GM19372 (cell line): ENCODE measurements at regions not wholly inside any gene's neighbourhood (a gene's known extent, or its start where the extent isn't known, plus 50 kb on each side); places are given as distances from the start of the nearest gene placed in this dataset.
"Not testable (repeated sequence)": the region's sequence is repeated elsewhere in the genome, so short reads cannot be mapped to it uniquely, and the experiment has no call there.

ENCODE experiments used
- ATAC-seq: cut with Tn5 transposase; IDR thresholded peaks from one replicate; pipeline ENCODE4 v1.9.1; 2021; ENCODE audit warnings: mild to moderate bottlenecking, low read depth, moderate library complexity; ENCODE audit not compliant: unreplicated experiment

DNA sequence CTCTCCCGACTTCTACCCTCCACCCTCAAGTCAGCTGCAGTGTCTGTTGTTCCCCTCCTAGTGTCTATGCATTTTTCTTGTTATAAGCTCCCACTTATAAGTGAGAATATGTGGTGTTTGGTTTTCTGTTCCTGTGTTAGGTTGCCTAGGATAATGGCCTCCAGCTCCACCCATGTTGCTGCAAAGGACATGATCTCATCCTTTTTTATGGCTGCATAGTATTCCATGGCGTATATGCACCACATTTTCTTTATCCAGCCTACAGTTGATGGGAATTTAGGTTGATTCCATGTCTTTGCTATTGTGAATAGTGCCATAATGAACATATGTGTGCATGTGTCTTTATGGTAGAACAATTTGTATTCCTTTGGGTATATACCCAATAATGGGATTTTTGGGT is 80.7 kb downstream of the SPTSSA start:
- ATAC-seq = not testable (repeated sequence)

DNA sequence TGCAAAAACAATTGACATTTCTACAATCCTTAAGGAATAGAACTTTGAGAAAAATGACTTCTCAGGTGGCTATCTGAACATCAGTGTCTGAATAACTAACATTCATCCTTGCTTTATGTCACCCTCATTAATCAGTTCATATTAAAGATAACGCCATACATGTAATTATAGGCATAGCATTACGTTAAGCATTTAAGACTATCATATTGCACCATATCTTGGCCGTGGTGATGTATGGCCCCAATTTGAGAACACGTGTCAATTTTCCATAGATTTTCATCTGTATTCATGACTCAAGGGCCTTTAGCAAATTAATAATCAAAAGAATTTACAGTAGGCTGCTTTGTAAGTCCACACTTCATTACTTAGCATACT is 81.6 kb downstream of the SPTSSA start:
- no peak for ATAC-seq

DNA sequence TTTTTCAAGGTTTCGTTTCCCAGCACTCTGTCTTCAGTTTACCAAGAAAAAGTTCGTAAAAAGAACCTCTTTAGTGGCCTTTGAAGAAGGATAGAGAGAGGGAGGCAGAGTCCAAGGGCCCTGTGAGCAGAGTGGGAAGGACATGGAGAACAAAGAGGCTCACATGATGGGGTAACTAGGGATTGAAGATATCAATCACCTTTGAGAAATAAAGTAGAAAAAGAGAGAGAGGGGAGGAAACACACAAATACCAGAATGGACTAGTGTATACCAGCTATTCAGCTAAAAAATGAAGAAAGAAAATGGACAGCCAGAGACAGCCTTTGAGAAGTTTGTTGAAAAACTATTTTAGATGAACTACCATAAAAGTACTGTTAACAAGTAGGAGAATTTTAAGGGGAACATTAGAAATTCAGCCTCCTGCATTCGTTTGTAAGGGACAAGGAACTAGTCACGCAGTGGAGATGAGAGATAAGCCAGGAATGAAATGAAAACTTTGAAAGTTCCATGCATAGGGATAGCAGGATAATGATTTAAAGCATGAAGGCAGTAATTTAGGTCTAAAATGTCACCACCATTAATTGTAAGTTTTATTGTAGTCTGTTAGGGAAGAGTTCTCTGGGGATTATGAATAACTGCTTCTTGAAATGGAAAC is 82.1 kb downstream of the SPTSSA start:
- ATAC-seq = no peak

DNA sequence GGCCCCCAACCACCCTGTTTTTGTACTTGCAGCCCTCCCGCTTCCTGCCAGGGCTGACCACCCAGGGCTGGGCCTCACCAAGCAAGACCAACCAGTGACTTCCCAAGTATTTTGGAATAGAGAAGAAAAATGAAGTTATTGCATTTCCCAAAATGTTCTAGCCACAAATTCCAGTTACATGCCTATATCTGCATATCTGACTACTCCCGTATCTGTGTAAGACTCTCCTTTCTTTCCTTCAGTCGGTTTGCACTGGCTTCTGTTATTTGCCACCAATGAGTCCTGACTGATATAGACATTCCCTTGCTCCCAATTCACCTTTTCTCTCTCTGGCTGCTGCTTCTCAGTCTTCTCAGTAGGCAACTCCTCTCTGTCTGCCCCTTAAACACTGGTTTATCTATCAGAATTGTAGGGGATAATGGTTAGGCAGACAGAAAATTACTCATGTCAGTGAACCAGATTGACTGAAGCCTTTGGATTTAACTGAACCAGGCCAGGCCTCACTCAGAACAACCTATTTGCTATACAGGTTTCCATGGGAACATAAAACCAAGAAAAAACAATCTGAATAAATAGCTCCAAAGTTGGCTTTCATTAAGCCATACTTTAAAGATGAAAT is 85.3 kb downstream of the SPTSSA start:
- no peak for ATAC-seq

DNA sequence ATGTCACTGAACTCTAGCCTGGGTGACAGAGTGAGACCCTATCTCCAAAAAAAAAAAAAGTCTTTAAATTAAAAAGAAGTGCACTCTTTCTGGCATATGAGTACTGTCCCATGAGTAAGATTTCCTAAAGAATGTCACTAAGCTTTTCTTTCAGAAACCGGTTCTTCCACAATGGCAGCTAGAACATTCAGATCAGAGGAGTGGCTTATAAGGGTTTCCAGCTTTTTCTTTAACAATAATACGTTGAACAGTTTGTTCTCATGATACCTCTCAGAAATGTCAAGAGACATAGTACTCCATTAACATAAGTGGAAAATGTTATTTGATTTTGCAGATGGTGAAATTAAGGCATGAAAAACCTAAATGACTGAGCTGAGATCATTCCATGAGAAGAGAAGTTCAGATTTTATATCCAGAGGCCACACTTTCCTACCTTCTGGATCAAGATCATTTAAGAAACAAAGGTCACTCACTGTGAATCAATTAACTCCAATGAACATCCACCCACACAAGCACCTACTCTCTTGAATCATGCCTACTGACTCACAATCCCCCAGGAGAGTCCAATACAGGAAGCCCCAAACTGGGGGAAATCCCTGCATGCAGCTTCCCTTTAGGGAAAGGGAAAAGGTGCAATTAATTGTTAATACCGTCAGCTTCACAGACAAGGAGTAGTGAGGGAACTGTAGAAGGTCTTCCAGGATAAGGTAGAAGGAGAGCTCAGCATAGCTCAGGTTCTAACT is 86.9 kb downstream of the SPTSSA start:
- no peak for ATAC-seq

DNA sequence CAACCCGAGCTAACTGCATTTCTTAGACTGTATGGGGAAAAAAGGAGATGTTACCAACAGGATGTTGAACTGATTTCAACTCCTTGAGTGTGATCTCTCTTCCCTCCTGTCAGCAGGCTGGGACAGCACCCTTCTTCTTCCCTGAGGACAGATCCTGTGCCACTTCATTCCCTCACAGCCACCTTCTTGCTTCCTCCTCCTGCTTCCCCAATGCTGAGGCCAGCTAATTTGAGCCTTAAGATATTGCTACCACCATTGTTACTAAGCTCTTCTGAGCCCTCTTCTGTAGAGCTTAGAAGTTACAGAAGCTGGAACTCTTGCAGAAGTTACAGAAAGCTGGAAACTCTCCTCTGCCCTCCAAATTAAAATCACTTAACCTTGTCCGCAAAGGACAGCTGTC is 88.8 kb downstream of the SPTSSA start:
- no peak for ATAC-seq

DNA sequence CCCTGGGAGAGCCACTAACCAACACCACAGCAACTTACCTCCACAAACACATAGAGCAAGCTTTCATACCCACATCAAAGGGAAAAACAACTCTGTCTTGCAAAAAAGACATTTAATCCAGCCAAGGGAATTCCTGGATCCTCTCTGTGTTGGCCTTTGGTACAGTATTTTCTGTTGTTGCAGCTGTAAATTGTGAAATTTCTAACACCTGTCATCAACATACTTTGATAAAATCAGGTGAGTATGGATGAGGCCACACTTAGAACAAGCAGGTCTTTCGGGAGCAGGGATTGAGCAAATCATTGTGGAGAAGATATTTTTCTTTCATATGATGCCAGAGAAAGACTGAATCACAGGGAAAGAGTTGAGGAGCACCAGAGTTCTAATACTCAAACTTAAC is 89.3 kb downstream of the SPTSSA start:
- no peak for ATAC-seq

DNA sequence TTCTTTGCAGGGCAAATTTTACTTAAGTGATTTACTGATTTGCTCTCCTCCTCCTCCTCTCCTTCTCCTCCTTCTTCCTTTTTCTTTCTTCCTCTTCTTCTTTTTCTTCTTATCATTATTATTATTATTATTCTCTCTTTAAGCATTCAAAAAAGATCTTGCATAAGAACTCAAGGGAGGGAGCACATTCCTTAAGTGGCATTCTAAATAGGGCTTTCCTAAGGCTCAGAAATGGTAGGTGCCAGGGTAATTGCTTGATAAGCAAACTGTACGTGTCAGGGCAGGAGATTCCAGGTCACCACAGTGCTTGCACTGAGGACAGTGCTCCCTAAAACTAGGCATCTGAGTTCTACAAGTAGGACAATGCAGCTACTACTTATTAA is 92.4 kb downstream of the SPTSSA start:
- no peak for ATAC-seq

DNA sequence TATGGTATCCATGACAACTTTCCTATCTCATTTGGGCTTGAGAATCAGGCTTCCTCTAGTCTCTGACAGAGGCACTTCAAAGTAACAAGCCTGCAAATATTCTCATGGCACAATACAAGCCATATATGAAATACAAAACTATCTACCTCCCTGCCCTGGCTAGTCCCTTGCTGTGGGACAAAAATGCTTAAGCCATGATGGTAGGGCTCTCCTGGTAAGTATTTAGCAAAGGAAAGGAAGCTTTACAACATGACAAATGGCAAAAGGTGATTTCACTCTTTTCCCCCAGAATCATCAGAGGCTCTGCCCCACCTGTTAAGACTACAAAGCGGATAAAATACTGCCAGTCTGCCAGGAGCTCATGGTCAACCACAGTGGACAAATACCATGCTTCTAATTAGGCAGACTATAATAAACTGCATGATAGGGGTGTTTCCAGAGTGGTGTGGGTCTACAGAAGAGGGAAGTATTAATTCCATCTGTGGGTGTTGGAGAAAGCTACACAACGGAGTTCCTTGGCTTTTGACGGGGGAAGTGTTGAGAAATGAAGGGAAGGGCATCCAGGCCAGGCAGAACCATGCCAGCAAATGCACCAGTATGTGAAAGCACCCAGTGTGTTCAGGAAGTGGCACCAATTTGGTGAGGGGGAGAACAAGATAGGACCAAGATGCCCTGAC is 92.9 kb downstream of the SPTSSA start:
- no peak for ATAC-seq

DNA sequence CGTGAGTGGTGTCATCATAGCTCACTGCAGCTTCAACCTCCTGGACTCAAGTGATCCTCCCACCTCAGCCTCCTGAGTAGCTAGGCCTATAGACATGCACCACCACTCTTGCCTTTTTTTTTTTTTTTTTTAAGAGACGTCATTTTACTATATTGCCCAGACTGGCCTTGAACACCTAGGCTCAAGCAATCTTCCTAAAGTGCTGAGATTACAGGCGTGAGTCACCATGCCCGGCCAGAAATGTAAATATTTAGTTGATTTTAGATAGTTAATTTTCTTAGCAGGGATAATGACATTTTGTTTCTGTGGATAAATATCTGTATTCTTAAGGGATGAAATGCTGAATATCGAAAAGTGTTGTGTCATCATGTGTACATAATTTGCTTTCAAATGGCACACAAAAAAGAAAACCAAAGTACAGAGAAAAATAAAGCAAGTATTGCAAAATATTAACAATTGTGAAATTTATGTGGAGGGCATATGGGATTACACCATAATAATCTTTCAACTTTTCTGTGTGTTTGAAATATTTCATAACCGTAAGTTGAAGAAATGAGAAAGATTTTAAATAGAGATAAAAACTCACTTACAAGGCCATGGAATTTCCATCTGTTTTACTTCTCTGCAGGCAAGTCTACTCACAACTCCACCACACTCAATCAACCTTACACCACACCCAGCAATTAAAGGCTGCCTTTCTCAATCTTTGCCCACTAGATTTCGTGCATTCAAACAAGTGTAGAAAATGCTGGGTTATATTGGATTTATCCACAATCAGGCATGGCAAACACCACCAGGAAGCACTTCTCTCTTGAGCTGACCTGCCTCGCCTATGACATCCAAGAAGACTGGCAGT is 93.7 kb downstream of the SPTSSA start:
- no peak for ATAC-seq

DNA sequence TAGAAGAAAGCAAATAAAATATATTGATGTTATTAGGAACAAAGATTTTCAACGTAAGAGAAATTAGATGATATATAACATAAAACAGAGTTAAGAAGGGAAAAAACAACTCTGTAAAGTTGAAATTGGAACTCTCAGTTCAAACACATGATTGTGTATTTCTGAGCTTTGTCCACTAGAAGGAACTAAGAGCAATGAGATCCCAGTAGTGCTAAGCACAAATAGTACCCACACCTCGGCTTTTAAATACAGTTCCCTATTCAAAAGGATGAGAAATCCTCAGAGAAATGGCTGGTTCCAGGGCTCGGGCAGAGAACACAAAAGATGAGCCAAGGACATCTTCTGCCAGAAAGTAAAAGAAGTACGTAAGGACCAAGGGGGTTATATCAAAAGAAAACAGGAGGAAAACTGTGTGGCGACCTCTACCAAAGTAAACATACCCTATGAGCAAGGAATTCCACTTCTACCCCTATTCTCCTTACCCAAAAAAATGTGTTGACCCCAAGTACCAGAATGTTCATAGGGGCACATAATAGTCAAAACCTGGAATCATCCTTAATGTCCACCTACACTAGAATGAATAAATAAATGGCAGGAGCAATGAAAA is 96.6 kb downstream of the SPTSSA start:
- ATAC-seq = no peak

DNA sequence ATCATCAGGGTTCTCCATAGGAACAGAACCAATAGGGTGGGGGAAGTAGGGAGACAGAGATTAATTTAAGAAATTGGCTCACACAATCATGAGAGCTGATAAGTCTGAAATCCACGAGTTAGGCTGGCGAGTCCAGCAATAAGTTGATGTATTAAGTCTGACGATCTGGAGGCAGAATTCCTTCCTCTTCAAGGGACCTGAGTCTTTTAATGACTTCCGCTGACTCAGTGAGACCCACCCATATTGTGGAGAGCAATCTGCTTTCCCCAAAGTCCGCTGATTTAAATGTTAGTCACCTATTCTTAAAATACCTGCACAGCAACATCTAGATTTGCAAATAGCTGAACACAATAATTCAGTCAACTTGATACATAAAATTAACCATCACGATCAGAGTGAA is 97.8 kb downstream of the SPTSSA start:
- ATAC-seq = no peak

DNA sequence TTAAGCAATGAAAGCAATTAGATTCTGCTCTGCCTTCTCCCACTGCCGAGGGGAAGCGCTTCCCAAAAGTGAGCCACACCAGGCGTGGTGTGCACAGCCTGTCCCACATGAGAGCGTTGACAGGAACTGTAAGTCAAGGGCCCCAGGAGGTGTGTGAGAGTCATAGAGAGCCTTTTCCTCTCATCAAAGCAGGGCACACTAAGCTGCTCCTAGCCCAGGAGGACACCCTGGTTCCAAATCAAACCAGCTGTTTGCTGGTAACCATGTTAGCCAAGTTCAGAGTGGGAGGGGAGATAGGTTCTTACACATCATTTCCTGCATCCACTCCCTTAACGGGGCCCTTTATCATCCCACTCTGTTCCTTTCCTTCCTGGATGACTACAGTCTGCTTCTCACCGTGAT is 98.3 kb downstream of the SPTSSA start:
- ATAC-seq = no peak

DNA sequence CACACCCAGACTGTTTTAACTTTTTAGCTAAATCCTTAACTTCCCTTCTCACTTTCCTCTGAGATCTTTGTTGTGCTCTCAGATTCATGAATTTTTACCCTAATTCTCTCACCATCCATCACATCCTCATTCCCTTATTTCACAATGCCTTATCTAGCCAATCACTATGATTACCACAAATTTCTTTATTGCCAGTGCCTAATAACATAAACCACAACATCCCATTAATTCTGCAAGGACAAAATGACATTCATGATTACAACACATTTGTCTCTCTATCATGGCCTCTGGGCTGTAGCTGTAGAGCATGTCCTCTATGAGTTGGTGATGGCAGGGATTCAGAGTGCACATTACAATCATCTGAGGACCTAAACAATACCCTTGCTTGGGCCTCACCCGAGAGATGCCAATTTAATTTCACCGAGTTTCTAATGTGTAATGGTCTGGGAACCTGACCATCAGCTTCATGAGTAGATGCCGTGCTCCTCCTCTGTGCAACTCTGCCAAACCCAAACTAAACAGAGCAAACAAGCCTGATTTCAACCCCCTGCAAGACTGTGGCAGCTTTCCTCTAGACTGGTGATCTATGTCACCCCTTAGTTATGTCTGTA is 99.3 kb downstream of the SPTSSA start:
- ATAC-seq = no peak

DNA sequence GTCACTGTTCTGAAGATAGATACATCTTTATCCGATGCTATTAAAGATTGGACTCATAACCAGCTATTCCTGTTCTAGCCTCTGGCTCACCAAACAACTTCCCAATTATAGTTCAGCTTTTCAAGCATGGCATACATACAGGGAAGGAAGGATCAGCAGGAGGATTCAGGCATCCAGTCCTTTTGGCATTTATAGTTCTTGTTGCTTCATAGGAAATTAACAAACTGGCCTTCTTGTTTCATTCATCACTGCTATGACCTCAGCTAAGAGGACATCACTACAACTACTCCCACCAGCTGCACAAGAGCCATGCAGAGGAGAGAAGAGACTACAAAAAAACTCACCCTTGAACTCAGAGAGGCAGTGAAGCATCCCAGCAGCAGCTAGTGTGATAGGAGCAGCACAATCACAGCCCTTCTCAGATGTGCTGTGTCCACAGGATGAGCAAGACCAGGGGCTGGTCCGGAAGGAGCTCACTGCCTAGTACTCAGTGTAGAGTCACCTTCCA is 100.5 kb downstream of the SPTSSA start:
- no peak for ATAC-seq

DNA sequence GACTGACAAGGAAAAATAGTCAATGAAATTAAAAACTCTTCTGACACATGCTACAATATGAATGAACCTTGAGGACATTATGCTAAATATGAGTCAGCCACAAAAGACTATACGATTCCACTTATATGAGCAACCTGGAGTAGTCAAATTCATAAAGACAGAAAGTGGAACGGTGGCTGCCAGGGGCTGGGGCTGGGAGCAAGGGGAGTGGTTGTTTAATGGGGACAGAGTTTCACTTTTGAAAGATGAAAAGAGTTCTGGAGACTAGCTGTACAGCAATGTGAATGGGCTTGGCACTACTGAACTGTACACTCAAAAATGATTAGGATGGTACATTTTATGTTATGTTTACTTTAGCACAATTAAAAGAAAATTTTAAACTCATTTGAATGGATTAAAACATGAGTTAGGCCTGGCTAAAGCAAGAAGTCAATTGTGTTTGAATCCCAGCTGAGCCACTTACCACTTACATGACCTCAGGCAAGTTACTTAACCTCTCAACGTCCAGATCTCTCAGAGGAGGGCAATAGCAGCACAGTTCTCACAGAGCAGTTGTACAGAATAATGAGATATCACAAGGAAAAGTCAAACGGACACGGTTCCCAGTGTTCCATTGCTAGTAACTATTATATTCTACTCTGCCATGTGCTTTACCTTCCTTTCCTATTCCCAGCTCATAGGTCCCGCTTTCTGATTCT is 102.5 kb downstream of the SPTSSA start:
- no peak for ATAC-seq

DNA sequence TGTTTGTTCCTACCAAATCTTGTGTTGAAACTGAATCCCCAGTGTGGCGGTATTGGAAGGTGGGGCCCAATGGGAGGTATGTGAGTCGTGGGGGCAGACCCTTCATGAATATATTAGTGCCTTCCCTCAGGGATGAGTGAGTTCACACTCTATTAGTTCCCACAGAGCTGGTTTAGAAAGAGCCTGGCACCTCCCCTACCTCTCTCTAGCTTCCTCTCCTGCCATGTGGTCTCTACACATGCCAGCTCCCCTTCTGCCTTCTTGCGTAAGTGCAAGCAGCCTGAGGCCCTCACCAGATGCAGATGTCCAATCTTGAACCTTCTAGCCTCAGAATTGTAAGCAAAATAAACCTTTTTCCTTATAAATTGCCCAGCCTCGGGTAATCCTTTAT is 105.8 kb downstream of the SPTSSA start:
- no peak for ATAC-seq

DNA sequence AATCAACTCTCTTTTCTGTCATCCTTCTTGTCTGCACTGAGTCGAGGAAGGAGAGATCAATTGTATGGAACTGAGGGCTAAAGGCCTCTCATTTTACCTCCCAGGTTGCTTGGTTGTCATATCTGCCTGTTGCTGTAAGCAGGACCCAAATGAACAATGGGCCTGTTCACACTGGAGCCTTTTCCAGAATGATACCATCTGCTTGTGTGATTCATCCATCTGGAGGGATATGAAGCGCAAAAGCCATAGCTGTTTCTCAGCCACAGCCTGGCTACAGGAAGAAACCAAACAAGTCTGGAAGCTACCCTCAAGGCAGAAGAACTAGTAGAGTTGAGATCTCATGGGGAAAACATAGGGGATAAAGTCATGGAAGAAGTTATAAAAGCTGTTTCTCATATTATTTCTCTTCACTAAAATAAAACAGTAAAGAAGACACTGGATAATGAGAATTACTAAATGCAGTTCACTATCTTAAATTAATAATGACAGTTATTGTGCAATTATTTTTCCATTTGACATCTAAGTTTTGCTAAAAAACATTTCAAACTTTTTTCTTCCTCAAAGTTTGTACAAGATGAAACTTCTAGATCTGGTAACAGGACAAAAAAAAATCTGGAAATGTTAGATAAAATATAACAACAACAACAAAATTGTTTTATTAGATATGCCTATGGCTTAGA is 106.3 kb downstream of the SPTSSA start:
- no peak for ATAC-seq
